Endothelial cell of umbilical vein (primary cell): ENCODE measurements at regions not wholly inside any gene's neighbourhood (a gene's known extent, or its start where the extent isn't known, plus 50 kb on each side); places are given as distances from the start of the nearest gene placed in this dataset.

ENCODE experiments used
- BruUV-seq: library from RNA; stranded (reverse); fragments of 400-500 nt; replicated peaks from 2 replicates; lab custom pipeline; 2021; lab: Mats Ljungman, UMichigan
- CTCF ChIA-PET: fragments of 300-600, 350-600 bp; sonication (Branson Sonifier 250); formaldehyde crosslinking; loops from one replicate; lab custom pipeline; 2021; ENCODE audit warnings: antibody characterized with exemption, inconsistent platforms; lab: Charles Lee
- POLR2A ChIA-PET: fragments of 300-600, 350-600 bp; sonication (Branson Sonifier 250); formaldehyde crosslinking; loops from one replicate; lab custom pipeline; 2021; ENCODE audit warnings: antibody characterized with exemption, inconsistent platforms; lab: Charles Lee
- DNase-seq: peaks from one replicate; pipeline ENCODE4 v3.0.0-alpha.2; 2011; ENCODE audit warnings: low read depth, low spot score
- FAIRE-seq: peaks from 2 replicates; lab custom pipeline; 2011; peaks lifted over from hg19 to GRCh38; lab: Jason Lieb, UNC
- H2AFZ ChIP-seq: 2 replicates; pipeline ENCODE4 v1.6.0; 2012; ENCODE audit warnings: low read depth, low read length, control low read depth, inconsistent platforms
- H3K27ac ChIP-seq: 2 replicates; pipeline ENCODE4 v1.5.1; 2011; ENCODE audit warnings: low read depth, mild to moderate bottlenecking, control low read depth, low read length, moderate library complexity; ENCODE audit not compliant: insufficient read depth
- H3K27me3 ChIP-seq, 2 experiments: 2 replicates each; pipeline versions ENCODE4 v1.6.0 to v1.6.1; 2011; ENCODE audit warnings: low read length in 2 of 2, mixed read lengths in 1 of 2; ENCODE audit not compliant: control insufficient read depth in 2 of 2, insufficient read depth in 2 of 2
- H3K36me3 ChIP-seq, 2 experiments: 2 replicates in 1 of 2; 3 replicates in 1 of 2; pipeline ENCODE4 v1.5.1; 2011; ENCODE audit warnings: low read length in 2 of 2, mild to moderate bottlenecking in 1 of 2, moderate library complexity in 1 of 2; ENCODE audit not compliant: control insufficient read depth in 2 of 2, insufficient read depth in 2 of 2; ENCODE audit errors: extremely low read depth in 1 of 2
- H3K4me1 ChIP-seq: 3 replicates; pipeline ENCODE4 v1.5.1; 2011; ENCODE audit warnings: mild to moderate bottlenecking, low read length; ENCODE audit not compliant: control insufficient read depth, insufficient read depth; ENCODE audit errors: extremely low read depth
- H3K4me2 ChIP-seq: 2 replicates; pipeline ENCODE4 v1.6.1; 2011; ENCODE audit warnings: low read length, control low read depth, mixed read lengths; ENCODE audit not compliant: insufficient read depth
- H3K4me3 ChIP-seq, 3 experiments: fragments of 200-600 bp in 1 of 3; sonication (generic), shearing (Covaris generic) in 1 of 3; replicated peaks in 1 of 3; 2 replicates each; pipeline ENCODE4 v1.5.1; 2011 to 2016; ENCODE audit warnings: control low read depth in 3 of 3, low read length in 3 of 3, mild to moderate bottlenecking in 2 of 3, inconsistent platforms in 1 of 3, low read depth in 1 of 3, moderate library complexity in 1 of 3; ENCODE audit not compliant: insufficient read depth in 1 of 3
- H3K79me2 ChIP-seq: 2 replicates; pipeline ENCODE4 v1.6.0; 2012; ENCODE audit warnings: low read length, inconsistent platforms; ENCODE audit not compliant: control insufficient read depth, insufficient read depth
- H3K9ac ChIP-seq: replicated peaks from 2 replicates; pipeline ENCODE3; 2011; ENCODE audit warnings: low read length, control low read depth; ENCODE audit not compliant: insufficient read depth; ENCODE audit errors: extremely low read depth
- H3K9me1 ChIP-seq: replicated peaks from 3 replicates; pipeline ENCODE4 v1.6.0; 2011; ENCODE audit warnings: mild to moderate bottlenecking, low read length; ENCODE audit not compliant: control insufficient read depth, insufficient read depth; ENCODE audit errors: extremely low read depth
- H3K9me3 ChIP-seq: replicated peaks from 2 replicates; pipeline ENCODE4 v1.5.1; 2012; ENCODE audit warnings: low read length, inconsistent platforms; ENCODE audit not compliant: control insufficient read depth, insufficient read depth
- H4K20me1 ChIP-seq: replicated peaks from 2 replicates; pipeline ENCODE3; 2011; ENCODE audit warnings: mild to moderate bottlenecking, low read length; ENCODE audit not compliant: control insufficient read depth, insufficient read depth; ENCODE audit errors: extremely low read depth
- CTCF ChIP-seq, 2 donors: IDR thresholded peaks; 1 replicate in 1 of 2; 2 replicates in 1 of 2; pipeline ENCODE4 v1.5.1; 2011; ENCODE audit warnings: low read length in 2 of 2, mild to moderate bottlenecking in 2 of 2, moderate library complexity in 2 of 2, control low read depth in 1 of 2, inconsistent platforms in 1 of 2, low read depth in 1 of 2; ENCODE audit not compliant: insufficient read depth in 1 of 2; ENCODE audit errors: extremely low read depth in 1 of 2
- EZH2 ChIP-seq: IDR thresholded peaks from 2 replicates; pipeline ENCODE4 v1.6.1; 2012; ENCODE audit warnings: borderline replicate concordance, low read depth, mild to moderate bottlenecking, moderate library complexity, low read length, inconsistent platforms; ENCODE audit not compliant: severe bottlenecking
- FOS ChIP-seq: IDR thresholded peaks from 2 replicates; pipeline ENCODE4 v1.6.1; 2011; ENCODE audit warnings: mild to moderate bottlenecking, low read length, moderate library complexity, borderline replicate concordance; ENCODE audit not compliant: insufficient read depth
- GATA2 ChIP-seq: IDR thresholded peaks from 2 replicates; pipeline ENCODE4 v1.7.0; 2011; ENCODE audit warnings: low read depth, mild to moderate bottlenecking, moderate library complexity, mixed read lengths, low read length; ENCODE audit not compliant: insufficient read length, insufficient read depth
- JUN ChIP-seq: IDR thresholded peaks from 2 replicates; pipeline ENCODE4 v1.6.1; 2011; ENCODE audit warnings: borderline replicate concordance, low read depth; ENCODE audit not compliant: insufficient read length, insufficient read depth
- MAX ChIP-seq: IDR thresholded peaks from 2 replicates; pipeline ENCODE4 v1.6.1; 2011; ENCODE audit not compliant: insufficient read depth, insufficient read length
- MYC ChIP-seq: IDR thresholded peaks from one replicate; pipeline ENCODE4 v1.6.1; 2011; ENCODE audit warnings: mild to moderate bottlenecking, low read depth, low read length
- POLR2A ChIP-seq: IDR thresholded peaks from 2 replicates; pipeline ENCODE4 v1.6.1; 2012; ENCODE audit warnings: low read depth, mild to moderate bottlenecking, control low read depth, low read length
- POLR2AphosphoS5 ChIP-seq: IDR thresholded peaks from 2 replicates; pipeline ENCODE4 v1.6.1; 2012; ENCODE audit warnings: low read depth, mild to moderate bottlenecking, control low read depth, low read length, moderate library complexity; ENCODE audit not compliant: insufficient read depth
- dilution Hi-C: fragments of 300-500 bp; cut with MboI; formaldehyde crosslinking; loops from one replicate; pipeline ENCODE4 v1.15.0; 2019; ENCODE audit warnings: low sequenced_read_pairs; ENCODE audit not compliant: extremely low pct_ligation_motif_present
- intact Hi-C: fragments of 100-400 bp; cut with micrococcal nuclease; formaldehyde crosslinking; loops from one replicate; pipeline ENCODE4 v1.10.0; 2022

- H3K4me2 ChIP-seq, result no peak overlapping the region
- intact Hi-C loops (no loop called here), dilution Hi-C loops (no loop called here)
- H4K20me1 ChIP-seq, result no peaks in the 10 kb centered on the region
- no peaks in the 10 kb centered on the region for H3K27me3 ChIP-seq
- H2AFZ ChIP-seq, result no peak overlapping the region
- ChIA-PET CTCF (no interaction called here), POLR2A (no interaction called here)
- no peak overlapping the region for H3K27ac ChIP-seq
- BruUV-seq, result no TSS peak
- DNase-seq, result no peak
- H3K9ac ChIP-seq, result no peak overlapping the region
- no peaks in the 10 kb centered on the region for H3K4me1 ChIP-seq
- no peaks in the 10 kb centered on the region for H3K79me2 ChIP-seq
- H3K9me3 ChIP-seq, result no peaks in the 10 kb centered on the region
- no peak for FAIRE-seq
- no peak overlapping the region for H3K4me3 ChIP-seq
- no peaks in the 10 kb centered on the region for H3K9me1 ChIP-seq
- TF ChIP-seq MAX (no peak), MYC (no peak), EZH2 (no peak), POLR2A (no peak), CTCF (IDR thresholded peaks at IDR 0.05; ENCODE audit: extremely low read depth in 1 of 2, insufficient read depth in 1 of 2, low read depth in 1 of 2, low read length in 2 of 2) (no peak), FOS (no peak), POLR2AphosphoS5 (no peak), GATA2 (no peak), JUN (no peak)
- H3K36me3 ChIP-seq, result no peaks in the 10 kb centered on the region
Observed at GRCh38 chr7:19269301-19269700, 124.1 kb upstream of the FERD3L start.
